Suprapubic skin (tissue), 3 donors: ENCODE measurements at regions not wholly inside any gene's neighbourhood (a gene's known extent, or its start where the extent isn't known, plus 50 kb on each side); places are given as distances from the start of the nearest gene placed in this dataset.

Source experiments
- POLR2AphosphoS5 ChIP-seq, 3 donors: sonication (generic); formaldehyde crosslinking; IDR thresholded peaks; one replicate each; pipeline ENCODE4 v1.6.1; 2017; ENCODE audit warnings: antibody characterized with exemption in 3 of 3
- TF ChIP-seq, protein P1 (sequence below), 2 donors: fragments of 200-600 bp in 1 of 2; fragments of 450-650 bp in 1 of 2; sonication (generic) in 1 of 2; IDR thresholded peaks; one replicate each; pipeline ENCODE4 v1.5.1; 2016 to 2019; ENCODE audit warnings: antibody characterized with exemption in 2 of 2, mild to moderate bottlenecking in 1 of 2, moderate library complexity in 1 of 2

DNA sequence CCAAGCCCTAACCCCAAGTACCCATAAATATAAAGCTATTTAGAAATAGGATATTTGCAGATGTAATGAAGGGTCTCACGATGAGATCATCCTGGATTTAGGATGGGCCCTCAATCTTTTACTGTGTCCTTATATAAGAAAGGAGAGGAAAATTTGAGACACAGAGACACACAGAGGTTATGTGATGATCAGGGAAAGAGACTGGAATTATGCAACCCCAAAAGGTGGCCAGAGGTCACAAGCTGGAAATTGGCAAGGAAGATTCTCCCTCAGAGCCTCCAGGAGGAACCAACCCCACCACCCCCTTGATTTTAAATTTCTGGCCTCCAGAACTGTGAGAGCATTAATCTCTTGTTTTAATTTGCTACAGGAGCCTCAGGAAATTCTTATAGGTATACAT, 334.9 kb upstream of the PRICKLE1 start:
- TF ChIP-seq, protein P1, sequence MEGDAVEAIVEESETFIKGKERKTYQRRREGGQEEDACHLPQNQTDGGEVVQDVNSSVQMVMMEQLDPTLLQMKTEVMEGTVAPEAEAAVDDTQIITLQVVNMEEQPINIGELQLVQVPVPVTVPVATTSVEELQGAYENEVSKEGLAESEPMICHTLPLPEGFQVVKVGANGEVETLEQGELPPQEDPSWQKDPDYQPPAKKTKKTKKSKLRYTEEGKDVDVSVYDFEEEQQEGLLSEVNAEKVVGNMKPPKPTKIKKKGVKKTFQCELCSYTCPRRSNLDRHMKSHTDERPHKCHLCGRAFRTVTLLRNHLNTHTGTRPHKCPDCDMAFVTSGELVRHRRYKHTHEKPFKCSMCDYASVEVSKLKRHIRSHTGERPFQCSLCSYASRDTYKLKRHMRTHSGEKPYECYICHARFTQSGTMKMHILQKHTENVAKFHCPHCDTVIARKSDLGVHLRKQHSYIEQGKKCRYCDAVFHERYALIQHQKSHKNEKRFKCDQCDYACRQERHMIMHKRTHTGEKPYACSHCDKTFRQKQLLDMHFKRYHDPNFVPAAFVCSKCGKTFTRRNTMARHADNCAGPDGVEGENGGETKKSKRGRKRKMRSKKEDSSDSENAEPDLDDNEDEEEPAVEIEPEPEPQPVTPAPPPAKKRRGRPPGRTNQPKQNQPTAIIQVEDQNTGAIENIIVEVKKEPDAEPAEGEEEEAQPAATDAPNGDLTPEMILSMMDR (IDR thresholded peaks at IDR 0.05), result no peak
- TF ChIP-seq POLR2AphosphoS5 (IDR thresholded peaks at IDR 0.05), result no peak
